ENCODE measurements at regions not wholly inside any gene's neighbourhood (a gene's known extent, or its start where the extent isn't known, plus 50 kb on each side); places are given as distances from the start of the nearest gene placed in this dataset.
"Not testable (repeated sequence)": the region's sequence is repeated elsewhere in the genome, so short reads cannot be mapped to it uniquely, and the experiment has no call there.

- no peaks in the 10 kb centered on the region for H3K36me3 Mint-ChIP-seq (ENCODE audit: low read depth)
- no peaks in the 10 kb centered on the region for H3K9me3 Mint-ChIP-seq
- H3K27me3 Mint-ChIP-seq (ENCODE audit: low read depth): peaks cover 23% of the 10 kb centered on the region
- H3K4me3 Mint-ChIP-seq (ENCODE audit: low read depth): no peak overlapping the region
- intact Hi-C loops (cut with micrococcal nuclease): no loop called here
- DNase-seq (ENCODE audit: low spot score): no peak
- no peaks in the 10 kb centered on the region for H3K4me1 Mint-ChIP-seq (ENCODE audit: low read depth)
- no peak overlapping the region for H3K27ac Mint-ChIP-seq
These were observed 87.1 kb upstream of the ZNF281 start for GRCh38 chr1:200496937-200497336.

- H3K4me1 Mint-ChIP-seq (ENCODE audit: low read depth): no peaks in the 10 kb centered on the region
- H3K4me3 Mint-ChIP-seq (ENCODE audit: low read depth): no peak overlapping the region
- H3K36me3 Mint-ChIP-seq (ENCODE audit: low read depth): no peaks in the 10 kb centered on the region
- H3K27ac Mint-ChIP-seq: no peak overlapping the region
- H3K9me3 Mint-ChIP-seq: no peaks in the 10 kb centered on the region
- intact Hi-C loops (cut with micrococcal nuclease): no loop called here
- no peak for DNase-seq (ENCODE audit: low spot score)
- peaks cover 31% of the 10 kb centered on the region for H3K27me3 Mint-ChIP-seq (ENCODE audit: low read depth)
These were observed 86.1 kb upstream of the ZNF281 start for GRCh38 chr1:200495901-200496300.

GRCh38 chr1:200493344-200493743 is 83.5 kb upstream of the ZNF281 start:
- Mint-ChIP-seq H3K4me1 (ENCODE audit: low read depth) (no peaks in the 10 kb centered on the region), H3K4me3 (ENCODE audit: low read depth) (no peak overlapping the region), H3K9me3 (no peaks in the 10 kb centered on the region), H3K36me3 (ENCODE audit: low read depth) (no peaks in the 10 kb centered on the region), H3K27ac (no peak overlapping the region), H3K27me3 (ENCODE audit: low read depth) (peaks cover 39% of the 10 kb centered on the region)
- no peak for DNase-seq (ENCODE audit: low spot score)
- intact Hi-C loops (cut with micrococcal nuclease): no loop called here

- Mint-ChIP-seq H3K27ac (no peak overlapping the region), H3K4me1 (ENCODE audit: low read depth) (peaks cover 6% of the 10 kb centered on the region), H3K9me3 (no peaks in the 10 kb centered on the region), H3K36me3 (ENCODE audit: low read depth) (no peaks in the 10 kb centered on the region), H3K27me3 (ENCODE audit: low read depth) (peaks cover 41% of the 10 kb centered on the region), H3K4me3 (ENCODE audit: low read depth) (no peak overlapping the region)
- DNase-seq (ENCODE audit: low spot score): no peak
- intact Hi-C loops (cut with micrococcal nuclease): no loop called here
These were observed 81.3 kb upstream of the ZNF281 start for GRCh38 chr1:200491103-200491502.

GRCh38 chr1:200490183-200490582 is 80.3 kb upstream of the ZNF281 start:
- no peaks in the 10 kb centered on the region for H3K9me3 Mint-ChIP-seq
- DNase-seq (ENCODE audit: low spot score): no peak
- intact Hi-C loops (cut with micrococcal nuclease): no loop called here
- H3K4me1 Mint-ChIP-seq (ENCODE audit: low read depth): peaks cover 7% of the 10 kb centered on the region
- H3K27ac Mint-ChIP-seq: no peak overlapping the region
- H3K27me3 Mint-ChIP-seq (ENCODE audit: low read depth): peaks cover 38% of the 10 kb centered on the region
- no peak overlapping the region for H3K4me3 Mint-ChIP-seq (ENCODE audit: low read depth)
- H3K36me3 Mint-ChIP-seq (ENCODE audit: low read depth): no peaks in the 10 kb centered on the region

- H3K27me3 Mint-ChIP-seq (ENCODE audit: low read depth): peaks cover 37% of the 10 kb centered on the region
- H3K27ac Mint-ChIP-seq: no peak overlapping the region
- H3K9me3 Mint-ChIP-seq: no peaks in the 10 kb centered on the region
- intact Hi-C loops (cut with micrococcal nuclease): loop anchor here (1.0 to 10.0 kb wide), 6 partner anchors 16 to 804 kb away; no protein-coding TSS in a partner anchor
- H3K4me1 Mint-ChIP-seq (ENCODE audit: low read depth): peaks cover 11% of the 10 kb centered on the region
- H3K4me3 Mint-ChIP-seq (ENCODE audit: low read depth): no peak overlapping the region
- no peak for DNase-seq (ENCODE audit: low spot score)
- no peaks in the 10 kb centered on the region for H3K36me3 Mint-ChIP-seq (ENCODE audit: low read depth)
These were observed 78.7 kb upstream of the ZNF281 start for GRCh38 chr1:200488375-200489165.

- Mint-ChIP-seq H3K9me3 (no peaks in the 10 kb centered on the region), H3K27ac (no peak overlapping the region), H3K4me3 (ENCODE audit: low read depth) (no peak overlapping the region), H3K27me3 (ENCODE audit: low read depth) (peaks cover 32% of the 10 kb centered on the region), H3K4me1 (ENCODE audit: low read depth) (peaks cover 17% of the 10 kb centered on the region), H3K36me3 (ENCODE audit: low read depth) (no peaks in the 10 kb centered on the region)
- intact Hi-C loops (cut with micrococcal nuclease): loop anchor here (1.0 to 10.0 kb wide), 6 partner anchors 15 to 803 kb away; no protein-coding TSS in a partner anchor
- DNase-seq (ENCODE audit: low spot score): no peak
These were observed 77.8 kb upstream of the ZNF281 start for GRCh38 chr1:200487650-200488049.

- Mint-ChIP-seq H3K4me3 (ENCODE audit: low read depth) (no peak overlapping the region), H3K9me3 (no peaks in the 10 kb centered on the region), H3K27ac (no peak overlapping the region), H3K36me3 (ENCODE audit: low read depth) (no peaks in the 10 kb centered on the region), H3K4me1 (ENCODE audit: low read depth) (peaks cover 20% of the 10 kb centered on the region), H3K27me3 (ENCODE audit: low read depth) (peaks cover 34% of the 10 kb centered on the region)
- intact Hi-C loops (cut with micrococcal nuclease): loop anchor here (10.0 kb wide), 1 partner anchor 802 kb away; no protein-coding TSS in a partner anchor
- DNase-seq (ENCODE audit: low spot score): no peak
These were observed 76.8 kb upstream of the ZNF281 start for GRCh38 chr1:200486634-200487033.

- intact Hi-C loops (cut with micrococcal nuclease): loop anchor here (5.0 to 10.0 kb wide), 2 partner anchors 542 to 800 kb away; no protein-coding TSS in a partner anchor
- H3K9me3 Mint-ChIP-seq; H3K27ac Mint-ChIP-seq; H3K36me3 Mint-ChIP-seq (ENCODE audit: low read depth); DNase-seq (ENCODE audit: low spot score); H3K4me3 Mint-ChIP-seq (ENCODE audit: low read depth): not testable (repeated sequence)
- Mint-ChIP-seq H3K4me1 (ENCODE audit: low read depth) (peaks cover 24% of the 10 kb centered on the region), H3K27me3 (ENCODE audit: low read depth) (peaks cover 24% of the 10 kb centered on the region)
These were observed 74.7 kb upstream of the ZNF281 start for GRCh38 chr1:200484438-200484946.

- no peaks in the 10 kb centered on the region for H3K36me3 Mint-ChIP-seq (ENCODE audit: low read depth)
- no peaks in the 10 kb centered on the region for H3K9me3 Mint-ChIP-seq
- peak; percentile 47 for DNase-seq (ENCODE audit: low spot score)
- H3K4me1 Mint-ChIP-seq (ENCODE audit: low read depth): peaks cover 24% of the 10 kb centered on the region
- peaks cover 25% of the 10 kb centered on the region for H3K27me3 Mint-ChIP-seq (ENCODE audit: low read depth)
- peak overlapping the region; percentile 35 for H3K4me3 Mint-ChIP-seq (ENCODE audit: low read depth)
- peak overlapping the region; percentile 73 for H3K27ac Mint-ChIP-seq
- intact Hi-C loops (cut with micrococcal nuclease): loop anchor here (1.0 to 10.0 kb wide), 6 partner anchors 10 to 799 kb away; no protein-coding TSS in a partner anchor
These were observed 73.8 kb upstream of the ZNF281 start for GRCh38 chr1:200483491-200484143.

- H3K27me3 Mint-ChIP-seq (ENCODE audit: low read depth): peaks cover 21% of the 10 kb centered on the region
- intact Hi-C loops (cut with micrococcal nuclease): loop anchor here (5.0 to 10.0 kb wide), 2 partner anchors 539 to 796 kb away; no protein-coding TSS in a partner anchor
- no peak for DNase-seq (ENCODE audit: low spot score)
- no peaks in the 10 kb centered on the region for H3K9me3 Mint-ChIP-seq
- H3K36me3 Mint-ChIP-seq (ENCODE audit: low read depth): no peaks in the 10 kb centered on the region
- H3K4me1 Mint-ChIP-seq (ENCODE audit: low read depth): peaks cover 20% of the 10 kb centered on the region
- no peak overlapping the region for H3K27ac Mint-ChIP-seq
- no peak overlapping the region for H3K4me3 Mint-ChIP-seq (ENCODE audit: low read depth)
These were observed 71.1 kb upstream of the ZNF281 start for GRCh38 chr1:200480964-200481363.

GRCh38 chr1:200479816-200480215 is 70.0 kb upstream of the ZNF281 start:
- no peak overlapping the region for H3K4me3 Mint-ChIP-seq (ENCODE audit: low read depth)
- no peaks in the 10 kb centered on the region for H3K9me3 Mint-ChIP-seq
- no peaks in the 10 kb centered on the region for H3K36me3 Mint-ChIP-seq (ENCODE audit: low read depth)
- H3K4me1 Mint-ChIP-seq (ENCODE audit: low read depth): peaks cover 20% of the 10 kb centered on the region
- no peak overlapping the region for H3K27ac Mint-ChIP-seq
- no peak for DNase-seq (ENCODE audit: low spot score)
- intact Hi-C loops (cut with micrococcal nuclease): loop anchor here (5.0 to 10.0 kb wide), 2 partner anchors 538 to 795 kb away; no protein-coding TSS in a partner anchor
- H3K27me3 Mint-ChIP-seq (ENCODE audit: low read depth): peaks cover 31% of the 10 kb centered on the region
